PC-9 (cell line): ENCODE measurements at regions not wholly inside any gene's neighbourhood (a gene's known extent, or its start where the extent isn't known, plus 50 kb on each side); places are given as distances from the start of the nearest gene placed in this dataset.

Source experiments
- BruUV-seq: library from RNA; stranded (reverse); fragments of 400-500 nt; replicated peaks from 2 replicates; lab custom pipeline; 2021; lab: Mats Ljungman, UMichigan
- CTCF ChIA-PET: fragments of 300-600 bp; sonication (Branson Sonifier 250); formaldehyde crosslinking; loops from one replicate; lab custom pipeline; 2022; ENCODE audit warnings: antibody characterized with exemption; lab: Charles Lee
- POLR2A ChIA-PET: fragments of 300-600 bp; sonication (Branson Sonifier 250); formaldehyde crosslinking; loops from one replicate; lab custom pipeline; 2022; ENCODE audit warnings: antibody characterized with exemption; ENCODE audit not compliant: unreplicated experiment; lab: Charles Lee
- DNase-seq, 2 experiments: peaks; one replicate each; pipeline versions ENCODE4 v3.0.0 to v3.0.0-alpha.2; 2015 to 2022; ENCODE audit warnings: mixed read lengths in 1 of 2
- H2AFZ ChIP-seq: fragments of 200-600 bp; sonication (generic); 2 replicates; pipeline ENCODE4 v1.8.1; 2017; ENCODE audit warnings: antibody characterized with exemption
- H3F3A ChIP-seq: fragments of 200-600 bp; sonication (generic); 2 replicates; pipeline ENCODE4 v1.8.1; 2017; ENCODE audit warnings: antibody characterized with exemption, mild to moderate bottlenecking, low read depth; ENCODE audit not compliant: insufficient read depth
- H3K27ac ChIP-seq: fragments of 200-600 bp; sonication (generic); 2 replicates; pipeline ENCODE4 v1.6.1; 2016; ENCODE audit warnings: mixed run types
- H3K27me3 ChIP-seq: fragments of 200-600 bp; sonication (generic); 2 replicates; pipeline ENCODE4 v1.6.1; 2016; ENCODE audit warnings: low read depth, mixed run types; ENCODE audit not compliant: insufficient read depth
- H3K36me3 ChIP-seq: fragments of 200-600 bp; sonication (generic); 2 replicates; pipeline ENCODE4 v1.6.1; 2016; ENCODE audit warnings: low read depth, mixed run types
- H3K4me1 ChIP-seq: fragments of 200-600 bp; sonication (generic); replicated peaks from 2 replicates; pipeline ENCODE4 v1.6.1; 2016; ENCODE audit warnings: mixed run types; ENCODE audit not compliant: insufficient read depth
- H3K4me2 ChIP-seq: fragments of 200-600 bp; sonication (generic); 2 replicates; pipeline ENCODE4 v1.6.1; 2017; ENCODE audit warnings: mixed run types
- H3K4me3 ChIP-seq: fragments of 200-600 bp; sonication (generic); 2 replicates; pipeline ENCODE4 v1.6.1; 2016; ENCODE audit warnings: mixed run types
- H3K79me2 ChIP-seq: fragments of 200-600 bp; sonication (generic); 2 replicates; pipeline ENCODE4 v1.6.1; 2017; ENCODE audit warnings: low read depth, mixed run types
- H3K9me2 ChIP-seq: fragments of 200-600 bp; sonication (generic); 2 replicates; pipeline ENCODE4 v1.8.1; 2017; ENCODE audit warnings: mild to moderate bottlenecking; ENCODE audit not compliant: insufficient read depth
- H3K9me3 ChIP-seq: fragments of 200-600 bp; sonication (generic); 2 replicates; pipeline ENCODE4 v1.8.1; 2016; ENCODE audit warnings: low read depth; ENCODE audit not compliant: insufficient read depth
- H4K20me1 ChIP-seq: fragments of 200-600 bp; sonication (generic); 2 replicates; pipeline ENCODE4 v1.8.1; 2017; ENCODE audit not compliant: insufficient read depth
- CTCF ChIP-seq: fragments of 200-600 bp; sonication (generic); conservative IDR thresholded peaks from 2 replicates; pipeline ENCODE4 v1.6.1; 2017; ENCODE audit warnings: mixed run types, antibody characterized with exemption, mild to moderate bottlenecking, moderate library complexity
- EZH2 ChIP-seq: fragments of 200-600 bp; sonication (generic); IDR thresholded peaks from 2 replicates; pipeline ENCODE4 v1.8.0; 2017; ENCODE audit warnings: antibody characterized with exemption, low read depth
- intact Hi-C: fragments of 100-400 bp; cut with micrococcal nuclease; formaldehyde crosslinking; loops from one replicate; pipeline ENCODE4 v1.10.0; 2022; ENCODE audit not compliant: unreplicated experiment

- H3K9me3 ChIP-seq, result no peaks in the 10 kb centered on the region
- TF ChIP-seq CTCF (no peak), EZH2 (no peak)
- CTCF ChIA-PET, result no interaction called here
- H3F3A ChIP-seq, result no peaks in the 10 kb centered on the region
- no peaks in the 10 kb centered on the region for H3K9me2 ChIP-seq
- no peaks in the 10 kb centered on the region for H3K79me2 ChIP-seq
- H3K27ac ChIP-seq, result no peak overlapping the region
- no peaks in the 10 kb centered on the region for H3K4me1 ChIP-seq
- H3K4me3 ChIP-seq, result no peak overlapping the region
- POLR2A ChIA-PET, result no interaction called here
- no peak for DNase-seq
- no peaks in the 10 kb centered on the region for H4K20me1 ChIP-seq
- BruUV-seq, result no TSS peak
- no peaks in the 10 kb centered on the region for H3K27me3 ChIP-seq
- intact Hi-C loops, result no loop called here
- no peak overlapping the region for H2AFZ ChIP-seq
- no peak overlapping the region for H3K4me2 ChIP-seq
- no peaks in the 10 kb centered on the region for H3K36me3 ChIP-seq
These were observed 148.6 kb upstream of the NSMCE3 start for GRCh38 chr15:29418178-29418577.

- Histone ChIP-seq H3K4me1 (no peaks in the 10 kb centered on the region), H3K4me3 (no peak overlapping the region), H3K4me2 (no peak overlapping the region), H4K20me1 (no peaks in the 10 kb centered on the region), H3K79me2 (no peaks in the 10 kb centered on the region), H3K36me3 (no peaks in the 10 kb centered on the region), H3K27ac (no peak overlapping the region), H3K9me2 (no peaks in the 10 kb centered on the region), H3K9me3 (no peaks in the 10 kb centered on the region), H2AFZ (no peak overlapping the region), H3F3A (no peaks in the 10 kb centered on the region), H3K27me3 (0 out of 2 replicates have a peak, but pooled peaks cover 4% of the 10 kb centered on the region)
- ChIA-PET CTCF (no interaction called here), POLR2A (no interaction called here)
- intact Hi-C loops, result no loop called here
- no TSS peak for BruUV-seq
- no peak for DNase-seq
- TF ChIP-seq CTCF, result no peak
- no peak for TF ChIP-seq EZH2
These were observed 141.7 kb upstream of the NSMCE3 start for GRCh38 chr15:29411299-29411698.

- no peaks in the 10 kb centered on the region for H3K4me1 ChIP-seq
- ChIA-PET CTCF (no interaction called here), POLR2A (no interaction called here)
- intact Hi-C loops, result no loop called here
- no peak overlapping the region for H3K27ac ChIP-seq
- H4K20me1 ChIP-seq, result no peaks in the 10 kb centered on the region
- no peak overlapping the region for H3K4me3 ChIP-seq
- DNase-seq, result no peak
- no TSS peak for BruUV-seq
- H3K4me2 ChIP-seq, result no peak overlapping the region
- H3K79me2 ChIP-seq, result no peaks in the 10 kb centered on the region
- H3K36me3 ChIP-seq, result no peaks in the 10 kb centered on the region
- H3K9me3 ChIP-seq, result no peaks in the 10 kb centered on the region
- H3K27me3 ChIP-seq, result 0 out of 2 replicates have a peak, but pooled peaks cover 13% of the 10 kb centered on the region
- no peaks in the 10 kb centered on the region for H3F3A ChIP-seq
- TF ChIP-seq CTCF (no peak), EZH2 (no peak)
- H2AFZ ChIP-seq, result no peak overlapping the region
- H3K9me2 ChIP-seq, result no peaks in the 10 kb centered on the region
These were observed 140.7 kb upstream of the NSMCE3 start for GRCh38 chr15:29410338-29410737.
